NB4 (cell line): ENCODE measurements at regions not wholly inside any gene's neighbourhood (a gene's known extent, or its start where the extent isn't known, plus 50 kb on each side); places are given as distances from the start of the nearest gene placed in this dataset.

Experiments
- CTCF ChIP-seq: IDR thresholded peaks from one replicate; pipeline ENCODE4 v1.5.1; 2012; ENCODE audit warnings: low read depth, low read length
- POLR2A ChIP-seq: IDR thresholded peaks from 2 replicates; pipeline ENCODE4 v1.6.1; 2011; ENCODE audit warnings: mild to moderate bottlenecking; ENCODE audit not compliant: insufficient read length; ENCODE audit errors: extremely low read depth
- TF ChIP-seq, protein P1 (sequence below): IDR thresholded peaks from 2 replicates; pipeline ENCODE4 v1.6.1; 2011; ENCODE audit warnings: low read depth, low read length

DNA sequence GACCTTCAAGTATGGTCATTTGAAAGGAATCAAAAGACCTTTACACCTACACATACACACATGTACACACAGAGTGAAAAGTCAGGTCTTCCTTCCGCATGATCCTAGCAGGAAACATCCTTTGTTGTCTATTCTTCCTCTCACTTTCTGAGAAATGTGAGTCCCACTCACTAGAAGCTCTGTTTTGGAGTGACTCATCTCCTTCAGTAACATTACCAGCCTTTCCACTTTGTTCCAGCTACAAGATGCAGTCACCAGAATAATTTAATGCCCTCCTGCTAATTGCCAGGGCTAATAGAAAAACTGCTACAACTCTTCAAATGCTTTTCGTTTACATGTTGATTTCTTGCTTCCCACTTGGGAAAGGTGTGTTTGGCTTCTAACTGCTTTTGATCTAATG, 417.3 kb downstream of the RASEF start:
- TF ChIP-seq CTCF (no peak), POLR2A (no peak)
- TF ChIP-seq, protein P1, sequence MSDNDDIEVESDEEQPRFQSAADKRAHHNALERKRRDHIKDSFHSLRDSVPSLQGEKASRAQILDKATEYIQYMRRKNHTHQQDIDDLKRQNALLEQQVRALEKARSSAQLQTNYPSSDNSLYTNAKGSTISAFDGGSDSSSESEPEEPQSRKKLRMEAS, result no peak
